ENCODE measurements at regions not wholly inside any gene's neighbourhood (a gene's known extent, or its start where the extent isn't known, plus 50 kb on each side); places are given as distances from the start of the nearest gene placed in this dataset.

GRCh38 chr11:26891501-26891900 is 102.4 kb upstream of the FIBIN start:
- Histone ChIP-seq H4K5ac (ENCODE audit: insufficient read length, low read depth, low read length) (peak overlapping the region; percentile 60), H3K9ac (ENCODE audit: extremely low read depth, insufficient read length, low read length) (no peak overlapping the region), H3K23me2 (ENCODE audit: insufficient read length, low read depth, low read length, poor library complexity, severe bottlenecking) (no peaks in the 10 kb centered on the region), H3K4me1 (ENCODE audit: insufficient read depth, low read length) (no peaks in the 10 kb centered on the region), H4K8ac (replicated peaks; ENCODE audit: insufficient read length, low read depth, low read length) (no peak overlapping the region), H2AK5ac (ENCODE audit: insufficient read length, low read length) (no peak overlapping the region), H3K79me1 (ENCODE audit: insufficient read depth, low read depth, low read length, poor library complexity, severe bottlenecking) (no peaks in the 10 kb centered on the region), H3K4me2 (ENCODE audit: insufficient read depth, insufficient read length, low read length) (no peak overlapping the region), H3K56ac (ENCODE audit: insufficient read length, low read depth, low read length) (no peak overlapping the region), H2BK15ac (ENCODE audit: low read depth, low read length) (no peak overlapping the region), H3K27me3 (ENCODE audit: insufficient read depth, low read length) (no peaks in the 10 kb centered on the region), H3K23ac (ENCODE audit: insufficient read length, low read depth, low read length) (no peak overlapping the region), H3K27ac (ENCODE audit: insufficient read length, low read depth, low read length) (no peak overlapping the region), H3K79me2 (ENCODE audit: insufficient read depth, low read length) (no peaks in the 10 kb centered on the region), H3K18ac (ENCODE audit: insufficient read length, low read depth, low read length) (no peak overlapping the region), H2BK20ac (ENCODE audit: low read depth, low read length, poor library complexity, severe bottlenecking) (no peak overlapping the region), H3K9me3 (ENCODE audit: control insufficient read depth, low read depth, low read length) (no peaks in the 10 kb centered on the region), H2BK120ac (ENCODE audit: low read depth, low read length, poor library complexity, severe bottlenecking) (no peak overlapping the region), H2AFZ (ENCODE audit: low read length) (no peak overlapping the region), H3T11ph (ENCODE audit: low read length) (no peak overlapping the region), H2BK12ac (ENCODE audit: insufficient read length, low read depth, low read length) (no peak overlapping the region), H3K14ac (ENCODE audit: insufficient read depth, low read length) (no peak overlapping the region), H4K91ac (ENCODE audit: insufficient read length, low read depth, low read length) (no peak overlapping the region), H2BK5ac (ENCODE audit: insufficient read length, low read length) (no peak overlapping the region), H4K20me1 (ENCODE audit: control insufficient read depth, insufficient read depth, insufficient read length) (no peaks in the 10 kb centered on the region), H3K4ac (ENCODE audit: low read depth, low read length) (no peak overlapping the region)
- H3K9me3 Mint-ChIP-seq, result peaks cover 7 to 11% of the 10 kb centered on the region in 2 experiments; a peak in 4 of 5 replicates
- no peak overlapping the region for H3K4me3 Mint-ChIP-seq
- no peak for DNase-seq
- H3K27ac Mint-ChIP-seq, result no peak overlapping the region
- no peaks in the 10 kb centered on the region for H3K4me1 Mint-ChIP-seq
- peaks cover 3 to 9% (median 6%) of the 10 kb centered on the region in 3 experiments; a peak in 5 of 7 replicates for H3K36me3 Mint-ChIP-seq (ENCODE audit: insufficient read depth in 1 of 3, low read depth in 3 of 3)
- no peaks in the 10 kb centered on the region for H3K27me3 Mint-ChIP-seq (ENCODE audit: low read depth)
- TF ChIP-seq CTCF (conservative IDR thresholded peaks at IDR 0.05), result no peak
- no CpG with 5 or more reads among the region's 2 CpGs for WGBS (ENCODE audit: extremely low coverage, insufficient read length, low lambda C conversion rate)
